GM21515 (cell line): ENCODE measurements at regions not wholly inside any gene's neighbourhood (a gene's known extent, or its start where the extent isn't known, plus 50 kb on each side); places are given as distances from the start of the nearest gene placed in this dataset.
A peak's percentile ranks its signal among the peaks of the same experiment; 100 is the strongest.
"Not testable (repeated sequence)": the region's sequence is repeated elsewhere in the genome, so short reads cannot be mapped to it uniquely, and the experiment has no call there.

Source experiments
- ATAC-seq: cut with Tn5 transposase; IDR thresholded peaks from one replicate; pipeline ENCODE4 v1.9.1; 2021; ENCODE audit not compliant: unreplicated experiment

DNA sequence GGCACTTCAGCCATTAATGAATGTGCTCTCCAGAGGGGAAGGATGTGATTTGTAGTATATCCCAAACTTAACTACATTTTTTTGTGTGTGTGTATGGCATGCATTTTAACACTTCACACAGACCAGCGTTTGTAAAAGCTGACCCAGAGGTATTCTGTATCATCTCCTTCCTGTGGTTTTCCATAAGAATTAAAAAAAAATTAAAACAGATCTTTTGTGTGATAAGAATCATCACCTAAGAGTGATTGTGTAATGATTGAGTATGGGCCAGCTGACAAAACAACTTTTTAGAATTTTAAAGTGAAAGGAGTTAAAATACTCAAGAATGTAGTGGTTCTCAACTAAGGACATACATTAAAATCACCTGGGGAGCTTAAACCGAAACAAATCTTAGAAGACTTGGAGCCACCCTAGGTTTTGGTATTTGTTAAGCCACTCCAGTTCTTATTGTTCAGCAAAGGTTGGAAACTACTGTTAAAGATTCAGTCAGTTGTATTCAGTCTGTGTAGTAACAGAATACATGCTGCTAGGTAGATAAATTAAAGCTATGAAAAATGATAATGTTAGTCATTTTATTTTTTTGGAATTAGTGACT, 120.1 kb downstream of the HAUS1 start:
- ATAC-seq = no peak

DNA sequence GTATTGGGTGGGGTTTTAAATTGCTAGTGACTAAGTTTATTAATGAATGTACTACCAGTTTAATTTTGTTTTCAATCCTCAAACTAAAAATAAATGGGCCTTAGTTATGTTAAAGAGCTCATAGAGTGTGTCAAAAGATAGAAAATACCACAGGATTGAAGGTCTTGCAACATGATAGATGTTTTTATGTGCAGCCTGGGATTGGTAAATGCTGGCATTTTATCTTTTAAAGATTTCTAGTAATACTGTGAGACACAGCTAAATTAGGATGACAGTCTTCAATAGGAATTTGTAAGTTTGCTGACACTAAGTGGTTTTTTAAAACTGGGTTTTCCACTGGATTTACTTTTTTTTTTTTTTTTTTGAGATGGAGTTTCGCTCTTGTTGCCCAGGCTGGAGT, 122.3 kb downstream of the HAUS1 start:
- no peak for ATAC-seq

DNA sequence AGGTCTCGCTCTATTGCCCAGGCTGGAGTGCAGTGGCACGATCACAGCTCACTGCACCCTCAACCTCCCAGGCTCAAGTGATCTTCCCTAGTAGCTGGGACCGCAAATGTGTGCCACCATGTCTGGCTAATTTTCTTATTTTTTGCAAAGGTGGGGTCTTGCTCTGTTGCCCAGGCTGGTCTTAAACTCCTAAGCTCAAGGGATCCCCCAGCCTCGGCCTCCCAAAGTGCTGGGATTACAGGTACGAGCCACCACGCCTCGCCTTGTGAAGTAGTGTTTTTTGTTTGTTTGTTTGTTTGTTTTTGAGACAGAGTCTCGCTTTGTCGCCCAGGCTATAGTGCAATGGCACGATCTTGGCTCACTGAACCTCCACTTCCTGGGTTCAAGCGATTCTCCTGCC, 125.5 kb downstream of the HAUS1 start:
- ATAC-seq = not testable (repeated sequence)

DNA sequence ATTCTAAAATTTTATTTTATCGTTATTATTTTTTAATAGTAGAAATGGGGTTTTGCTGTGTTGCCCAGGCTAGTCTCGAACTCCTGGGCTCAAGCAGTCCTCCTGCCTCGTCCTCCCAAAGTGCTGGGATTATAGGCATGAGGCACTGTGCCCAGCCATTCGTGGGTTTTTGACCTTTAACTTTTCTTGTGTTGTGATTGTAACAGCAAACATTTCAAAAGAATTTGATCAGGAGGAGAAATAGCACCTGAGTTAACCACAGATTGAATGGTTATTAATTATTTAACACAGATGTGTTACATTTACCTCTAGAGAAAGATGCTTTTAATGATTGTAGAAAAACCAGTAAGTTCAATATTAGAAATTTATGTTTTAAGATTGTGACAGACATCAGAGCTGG, 132.0 kb downstream of the HAUS1 start:
- ATAC-seq = no peak

DNA sequence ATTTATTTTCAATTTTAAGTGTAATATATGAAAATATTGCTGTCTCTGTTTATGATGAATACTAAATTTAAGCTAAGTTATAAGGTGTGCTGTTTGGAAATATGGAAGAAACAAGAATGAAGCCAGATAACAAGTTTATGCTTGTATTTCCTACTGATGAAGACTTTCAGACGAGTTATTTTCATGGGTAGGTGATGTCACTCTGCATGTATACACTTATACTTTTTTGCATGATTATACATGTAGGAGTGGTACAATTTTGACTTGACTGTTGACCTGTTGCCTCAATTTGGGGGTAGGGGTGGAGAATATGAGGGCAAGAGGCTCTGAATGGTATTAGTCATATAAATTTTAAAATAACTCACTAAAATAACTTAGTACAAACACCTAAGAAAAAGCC, 133.7 kb downstream of the HAUS1 start:
- ATAC-seq = no peak

- no peak for ATAC-seq
These were observed 135.4 kb downstream of the HAUS1 start for GRCh38 chr18:46239549-46239948.

GRCh38 chr18:46239998-46240397, 135.8 kb downstream of the HAUS1 start:
- ATAC-seq = no peak

DNA sequence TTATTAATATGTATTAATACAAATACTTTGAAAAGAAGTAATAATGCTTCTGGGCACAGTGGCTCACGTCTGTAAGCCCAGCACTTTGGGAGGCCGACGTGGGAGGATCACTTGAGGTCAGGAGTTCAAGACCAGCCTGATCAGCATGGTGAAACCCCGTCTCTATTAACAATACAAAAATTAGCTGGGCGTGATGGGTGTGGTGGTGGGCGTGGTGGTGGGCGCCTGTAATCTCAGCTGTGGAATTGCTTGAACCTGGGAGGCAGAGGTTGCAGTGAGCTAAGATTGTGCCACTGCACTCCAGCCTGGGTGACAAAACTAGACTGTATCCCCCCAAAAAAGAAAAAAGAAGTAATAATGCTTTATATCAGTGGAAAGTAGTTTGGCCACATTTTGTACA, 137.2 kb downstream of the HAUS1 start:
- not testable (repeated sequence) for ATAC-seq

DNA sequence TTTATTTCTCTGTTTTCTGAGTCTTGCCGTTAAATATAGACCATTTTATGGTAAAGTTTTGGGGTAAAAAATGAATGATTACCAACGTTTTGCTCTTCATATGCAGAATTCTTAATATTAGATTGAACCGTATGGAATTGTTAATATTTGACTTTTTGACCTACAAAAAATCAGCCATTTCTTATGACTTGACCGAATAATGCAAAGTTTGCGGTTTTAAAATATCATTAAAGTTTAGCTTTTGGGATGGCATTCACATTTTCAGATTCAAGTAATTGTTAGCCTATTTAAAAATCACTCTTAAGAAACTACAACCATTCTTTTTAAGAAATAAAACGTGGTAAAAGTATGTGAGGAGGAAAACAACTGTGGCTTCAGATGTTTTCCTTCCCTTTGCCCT, 138.0 kb downstream of the HAUS1 start:
- ATAC-seq = no peak

GRCh38 chr18:46243095-46243494, 138.9 kb downstream of the HAUS1 start:
- no peak for ATAC-seq

DNA sequence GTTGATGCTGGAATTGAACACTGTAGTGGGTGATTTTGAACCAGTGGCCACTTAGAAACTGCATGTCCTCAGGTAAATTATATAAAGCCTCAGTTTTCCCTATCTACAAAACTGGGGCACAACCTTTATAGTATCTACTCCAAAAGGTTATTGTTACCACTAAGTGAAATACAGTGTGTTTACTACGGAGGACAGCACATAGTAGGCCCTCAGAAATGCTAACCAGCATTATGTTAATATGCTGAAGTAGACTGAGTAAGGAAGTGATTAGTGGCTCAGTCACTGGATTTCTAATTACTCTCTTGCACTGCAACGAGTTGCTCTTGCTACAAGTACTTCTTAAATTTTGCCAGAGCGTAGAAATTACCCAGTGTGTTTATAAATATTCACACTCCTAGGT, 139.5 kb downstream of the HAUS1 start:
- ATAC-seq = no peak

DNA sequence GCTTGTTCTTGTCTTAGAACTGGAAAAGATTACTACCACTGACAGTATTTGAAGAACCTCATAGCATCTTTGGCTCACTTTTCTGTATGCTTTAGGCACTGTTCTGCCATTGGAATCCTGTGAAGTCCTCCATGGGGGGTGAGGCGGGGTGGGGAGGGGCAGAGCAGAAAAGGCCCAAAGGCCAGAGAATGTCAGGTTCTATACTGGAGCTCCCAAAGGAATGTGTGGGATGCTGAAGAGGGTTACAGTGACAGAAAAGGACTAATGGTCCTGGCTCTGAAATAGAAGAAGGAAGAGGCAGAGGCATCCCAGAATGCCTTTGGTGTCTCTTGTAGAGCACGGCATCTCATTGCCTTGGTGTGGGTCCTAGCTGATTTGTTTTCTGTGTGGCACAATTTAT, 141.9 kb downstream of the HAUS1 start:
- no peak for ATAC-seq

DNA sequence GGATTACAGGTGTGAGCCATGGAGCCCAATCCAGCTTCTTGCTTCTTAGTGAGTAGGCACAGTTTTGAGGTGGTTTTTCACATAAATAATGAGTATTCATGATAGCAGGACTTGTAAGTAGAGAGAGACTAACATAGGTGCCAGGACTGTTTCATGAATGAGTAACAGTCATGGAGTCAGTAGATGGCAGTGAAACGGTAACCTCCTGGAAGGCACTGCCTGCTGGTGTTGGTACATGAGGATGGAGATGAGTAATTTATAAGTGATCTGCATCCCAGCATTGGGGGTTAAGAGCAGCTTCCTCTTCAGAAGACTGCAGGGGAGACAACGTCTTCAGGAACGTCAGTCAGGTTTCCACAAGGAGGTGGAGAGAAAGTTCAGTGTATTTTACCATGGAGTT, 143.8 kb downstream of the HAUS1 start:
- no peak for ATAC-seq

DNA sequence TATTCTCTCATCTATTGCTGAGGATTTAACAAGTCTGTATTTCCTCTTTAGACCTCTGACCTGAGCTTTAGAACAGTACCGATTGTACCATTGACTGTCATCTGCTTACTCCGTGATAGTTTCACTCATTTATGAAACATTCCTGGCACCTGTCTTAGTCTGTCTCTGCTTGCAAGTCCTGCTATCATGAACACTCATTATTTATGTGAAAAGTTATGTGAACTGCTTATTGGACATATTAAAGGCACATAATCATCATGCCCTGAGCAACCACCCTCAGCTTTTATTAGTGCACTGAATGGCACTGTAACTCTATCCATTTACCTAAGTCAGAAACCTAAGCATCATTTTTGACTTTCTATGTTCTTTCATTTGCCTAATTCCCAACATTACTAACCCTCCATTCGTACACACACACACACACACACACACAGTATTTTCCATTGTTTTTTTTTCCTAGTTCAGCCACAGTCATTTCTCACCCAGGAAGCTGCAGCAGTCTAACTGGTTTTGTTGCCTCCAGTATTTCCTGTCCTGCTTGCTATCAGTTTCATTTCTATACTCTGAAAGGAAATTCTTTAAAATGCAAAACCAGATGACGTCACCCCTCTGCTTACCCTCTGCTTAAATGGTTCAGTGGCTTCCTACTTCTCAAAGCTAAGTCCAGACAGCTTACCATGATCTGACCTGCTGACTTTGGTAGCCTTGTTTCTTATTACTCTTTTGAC, 146.1 kb downstream of the HAUS1 start:
- ATAC-seq = peak; percentile 98

- no peak for ATAC-seq
These were observed 146.6 kb downstream of the HAUS1 start for GRCh38 chr18:46250812-46251173.

GRCh38 chr18:46252759-46253158, 148.6 kb downstream of the HAUS1 start:
- ATAC-seq = no peak

DNA sequence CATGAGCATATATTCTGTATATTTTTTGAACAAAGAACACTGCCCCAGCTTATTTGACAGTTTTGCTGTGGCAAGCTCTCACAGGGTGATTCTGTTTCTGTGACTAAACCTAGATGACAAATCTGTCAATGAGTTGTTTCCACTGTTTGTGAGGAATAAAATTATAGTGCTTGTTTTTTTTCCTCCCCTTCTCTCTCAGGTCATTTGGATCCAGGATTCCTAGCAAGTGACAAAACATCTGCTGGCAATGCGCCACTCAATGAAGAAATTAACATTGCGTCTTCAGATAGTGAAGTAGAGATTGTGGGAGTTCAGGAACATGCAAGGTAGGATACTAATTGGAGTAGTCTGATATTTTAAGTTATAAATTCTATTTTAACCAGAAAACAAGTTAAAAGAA, 149.3 kb downstream of the HAUS1 start:
- ATAC-seq = no peak

DNA sequence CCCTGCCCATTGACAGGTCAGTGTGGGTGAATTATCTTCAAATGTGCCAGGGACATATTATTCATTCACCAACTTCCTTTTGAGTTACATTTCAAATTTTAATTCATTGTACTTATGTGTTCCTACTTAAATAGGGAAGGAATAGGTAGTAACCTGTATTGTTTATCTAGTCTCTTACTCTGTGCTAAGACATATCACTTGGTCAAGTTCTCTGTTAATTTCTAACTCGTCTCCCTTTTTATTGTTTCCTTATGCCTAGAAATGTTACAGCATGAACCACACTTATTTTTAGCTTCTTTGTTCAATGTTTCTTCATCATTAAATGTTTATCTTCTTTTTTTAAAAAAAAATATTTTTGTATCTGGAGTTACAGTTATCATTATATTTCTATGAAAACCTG, 151.9 kb downstream of the HAUS1 start:
- no peak for ATAC-seq

GRCh38 chr18:46257366-46257765, 153.2 kb downstream of the HAUS1 start:
- ATAC-seq = no peak

- ATAC-seq = no peak
These were observed 156.1 kb downstream of the HAUS1 start for GRCh38 chr18:46260016-46260878.

DNA sequence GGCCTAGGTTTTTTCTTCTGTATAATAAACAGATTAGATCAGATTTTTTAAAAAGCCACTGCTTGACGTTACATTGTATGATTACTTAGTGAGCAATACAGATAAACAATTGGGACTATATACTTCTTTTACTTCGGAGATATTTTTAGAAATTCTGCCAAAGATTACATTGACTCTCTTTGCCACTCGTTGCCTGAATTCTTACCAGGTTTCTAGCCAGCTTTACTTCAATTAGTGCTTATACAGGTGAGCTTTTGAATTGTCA, 156.6 kb downstream of the HAUS1 start:
- no peak for ATAC-seq

- no peak for ATAC-seq
These were observed 157.6 kb downstream of the HAUS1 start for GRCh38 chr18:46261799-46262198.
